Gastrocnemius medialis (tissue), 4 donors: ENCODE measurements at regions not wholly inside any gene's neighbourhood (a gene's known extent, or its start where the extent isn't known, plus 50 kb on each side); places are given as distances from the start of the nearest gene placed in this dataset.

ENCODE experiments used
- POLR2A ChIP-seq, 2 donors: fragments of 450-650 bp; IDR thresholded peaks; one replicate each; pipeline ENCODE4 v1.6.1; 2017; ENCODE audit warnings: antibody characterized with exemption in 2 of 2, mild to moderate bottlenecking in 2 of 2, moderate library complexity in 2 of 2
- TF ChIP-seq, protein P1 (sequence below), 5 experiments: fragments of 450-650 bp in 3 of 5; fragments of 200-600 bp in 2 of 5; sonication (generic) in 2 of 5; IDR thresholded peaks in 4 of 5; conservative IDR thresholded peaks in 1 of 5; 1 replicate in 4 of 5; 2 replicates in 1 of 5; pipeline ENCODE4 v1.5.1; 2016 to 2019; ENCODE audit warnings: antibody characterized with exemption in 5 of 5, mild to moderate bottlenecking in 3 of 5, moderate library complexity in 3 of 5

DNA sequence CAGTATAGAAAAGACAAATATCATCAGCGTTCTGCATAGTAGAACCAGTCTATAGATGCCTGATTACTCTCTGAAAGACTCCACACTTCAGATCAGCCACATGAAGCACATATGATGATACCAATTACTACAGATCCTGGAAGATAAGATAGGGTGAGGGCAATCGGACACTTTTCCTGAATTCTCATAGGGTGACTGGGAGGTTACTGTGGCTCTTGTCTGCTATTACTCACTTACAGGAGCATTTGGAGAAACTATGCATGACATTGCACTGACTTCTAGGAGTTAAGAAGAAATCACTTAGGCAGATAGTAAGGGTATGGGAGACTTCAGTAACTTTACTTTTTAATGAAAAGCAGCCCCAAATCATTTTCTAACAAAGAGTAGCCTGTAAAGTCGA, 1140.9 kb downstream of the XPNPEP1 start:
- TF ChIP-seq, protein P1, sequence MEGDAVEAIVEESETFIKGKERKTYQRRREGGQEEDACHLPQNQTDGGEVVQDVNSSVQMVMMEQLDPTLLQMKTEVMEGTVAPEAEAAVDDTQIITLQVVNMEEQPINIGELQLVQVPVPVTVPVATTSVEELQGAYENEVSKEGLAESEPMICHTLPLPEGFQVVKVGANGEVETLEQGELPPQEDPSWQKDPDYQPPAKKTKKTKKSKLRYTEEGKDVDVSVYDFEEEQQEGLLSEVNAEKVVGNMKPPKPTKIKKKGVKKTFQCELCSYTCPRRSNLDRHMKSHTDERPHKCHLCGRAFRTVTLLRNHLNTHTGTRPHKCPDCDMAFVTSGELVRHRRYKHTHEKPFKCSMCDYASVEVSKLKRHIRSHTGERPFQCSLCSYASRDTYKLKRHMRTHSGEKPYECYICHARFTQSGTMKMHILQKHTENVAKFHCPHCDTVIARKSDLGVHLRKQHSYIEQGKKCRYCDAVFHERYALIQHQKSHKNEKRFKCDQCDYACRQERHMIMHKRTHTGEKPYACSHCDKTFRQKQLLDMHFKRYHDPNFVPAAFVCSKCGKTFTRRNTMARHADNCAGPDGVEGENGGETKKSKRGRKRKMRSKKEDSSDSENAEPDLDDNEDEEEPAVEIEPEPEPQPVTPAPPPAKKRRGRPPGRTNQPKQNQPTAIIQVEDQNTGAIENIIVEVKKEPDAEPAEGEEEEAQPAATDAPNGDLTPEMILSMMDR (IDR thresholded peaks at IDR 0.05 in 4 of 5, conservative IDR thresholded peaks at IDR 0.05 in 1 of 5): no peak
- TF ChIP-seq POLR2A (IDR thresholded peaks at IDR 0.05): no peak
